Endothelial cell (in vitro differentiated cells): ENCODE measurements at regions not wholly inside any gene's neighbourhood (a gene's known extent, or its start where the extent isn't known, plus 50 kb on each side); places are given as distances from the start of the nearest gene placed in this dataset.
"Not testable (repeated sequence)": the region's sequence is repeated elsewhere in the genome, so short reads cannot be mapped to it uniquely, and the experiment has no call there.

Source experiments
- DNase-seq: peaks from one replicate; pipeline ENCODE4 v3.0.0; 2021; ENCODE audit warnings: low spot score
- H3K27ac Mint-ChIP-seq: one replicate; pipeline ENCODE4 v1.8.0; 2021; ENCODE audit warnings: mixed read lengths, inconsistent platforms; ENCODE audit not compliant: unreplicated experiment
- H3K27me3 Mint-ChIP-seq: one replicate; pipeline ENCODE4 v1.8.0; 2021; ENCODE audit warnings: mild to moderate bottlenecking, moderate library complexity, mixed read lengths, inconsistent platforms; ENCODE audit not compliant: unreplicated experiment
- H3K36me3 Mint-ChIP-seq: one replicate; pipeline ENCODE4 v1.8.0; 2021; ENCODE audit warnings: mild to moderate bottlenecking, low read depth, mixed read lengths, inconsistent platforms; ENCODE audit not compliant: unreplicated experiment
- H3K4me1 Mint-ChIP-seq: one replicate; pipeline ENCODE4 v1.8.0; 2021; ENCODE audit warnings: mild to moderate bottlenecking, mixed read lengths, inconsistent platforms; ENCODE audit not compliant: unreplicated experiment
- H3K4me3 Mint-ChIP-seq: one replicate; pipeline ENCODE4 v1.8.0; 2021; ENCODE audit warnings: mild to moderate bottlenecking, mixed read lengths, inconsistent platforms; ENCODE audit not compliant: unreplicated experiment
- H3K9me3 Mint-ChIP-seq: one replicate; pipeline ENCODE4 v1.8.0; 2021; ENCODE audit warnings: mixed read lengths, inconsistent platforms; ENCODE audit not compliant: unreplicated experiment
- CTCF ChIP-seq: fragments of 200-600 bp; sonication (generic); IDR thresholded peaks from one replicate; pipeline ENCODE4 v1.5.0; 2021; ENCODE audit warnings: antibody characterized with exemption; ENCODE audit not compliant: unreplicated experiment

DNA sequence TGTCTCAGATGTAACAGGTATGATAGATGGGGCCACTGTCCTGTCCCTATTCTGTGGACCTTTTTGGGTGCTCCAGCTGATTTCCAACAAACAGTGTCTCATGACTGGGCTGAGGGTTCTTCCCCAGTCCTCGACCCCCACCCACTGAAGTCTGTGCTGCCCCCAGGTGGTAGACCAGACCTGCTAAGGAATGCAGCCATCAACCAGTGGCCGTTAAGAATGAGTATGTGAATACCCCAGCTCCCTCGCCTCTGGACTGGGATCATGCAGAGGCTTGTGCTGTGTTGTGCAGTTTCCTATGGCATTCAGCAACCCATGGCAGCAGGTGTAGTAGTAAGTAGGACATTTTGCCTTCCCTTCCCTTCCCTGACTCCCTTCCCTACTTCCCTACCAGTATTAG, 183.1 kb upstream of the KAZN start:
- Mint-ChIP-seq H3K4me3 (no peak overlapping the region), H3K9me3 (no peaks in the 10 kb centered on the region), H3K36me3 (no peaks in the 10 kb centered on the region), H3K27me3 (no peaks in the 10 kb centered on the region), H3K27ac (no peak overlapping the region), H3K4me1 (peaks cover 5% of the 10 kb centered on the region)
- TF ChIP-seq CTCF, result no peak
- peak; percentile 39 for DNase-seq

- not testable (repeated sequence) for DNase-seq, H3K4me3 Mint-ChIP-seq
Measured at GRCh38 chr1:14419778-14420218, 178.7 kb upstream of the KAZN start.

GRCh38 chr1:14420686-14421085, 177.8 kb upstream of the KAZN start:
- no peak overlapping the region for H3K27ac Mint-ChIP-seq
- no peak for TF ChIP-seq CTCF
- peaks cover 5% of the 10 kb centered on the region for H3K4me1 Mint-ChIP-seq
- DNase-seq, result no peak
- H3K36me3 Mint-ChIP-seq, result no peaks in the 10 kb centered on the region
- H3K4me3 Mint-ChIP-seq, result no peak overlapping the region
- peaks cover 2% of the 10 kb centered on the region for H3K27me3 Mint-ChIP-seq
- no peaks in the 10 kb centered on the region for H3K9me3 Mint-ChIP-seq

More at GRCh38 chr1:14419778-14420218, 178.7 kb upstream of the KAZN start:
- not testable (repeated sequence) for H3K4me1 Mint-ChIP-seq, H3K36me3 Mint-ChIP-seq, H3K27ac Mint-ChIP-seq, H3K9me3 Mint-ChIP-seq, H3K27me3 Mint-ChIP-seq

GRCh38 chr1:14421295-14421976, 177.0 kb upstream of the KAZN start:
- H3K9me3 Mint-ChIP-seq, result no peaks in the 10 kb centered on the region
- no peak overlapping the region for H3K4me3 Mint-ChIP-seq
- H3K27me3 Mint-ChIP-seq, result peaks cover 2% of the 10 kb centered on the region
- no peak overlapping the region for H3K27ac Mint-ChIP-seq
- peaks cover 5% of the 10 kb centered on the region for H3K4me1 Mint-ChIP-seq
- no peak for DNase-seq
- TF ChIP-seq CTCF, result no peak
- H3K36me3 Mint-ChIP-seq, result no peaks in the 10 kb centered on the region

GRCh38 chr1:14421977-14422609, 176.4 kb upstream of the KAZN start:
- no peak for TF ChIP-seq CTCF
- DNase-seq, result no peak
- Mint-ChIP-seq H3K4me1 (peaks cover 5% of the 10 kb centered on the region), H3K27me3 (peaks cover 2% of the 10 kb centered on the region), H3K27ac (no peak overlapping the region), H3K4me3 (no peak overlapping the region), H3K9me3 (no peaks in the 10 kb centered on the region), H3K36me3 (no peaks in the 10 kb centered on the region)
